Prostate gland (tissue), 2 donors: ENCODE measurements at regions not wholly inside any gene's neighbourhood (a gene's known extent, or its start where the extent isn't known, plus 50 kb on each side); places are given as distances from the start of the nearest gene placed in this dataset.
"Not testable (repeated sequence)": the region's sequence is repeated elsewhere in the genome, so short reads cannot be mapped to it uniquely, and the experiment has no call there.

Experiments
- DNase-seq: peaks from one replicate; pipeline ENCODE4 v3.0.0-alpha.2; 2019; ENCODE audit warnings: low spot score
- H3K27ac ChIP-seq, 2 donors: fragments of 200-600 bp; sonication (generic); 2 replicates each; pipeline ENCODE4 v1.5.1; 2017 to 2019
- H3K27me3 ChIP-seq: fragments of 200-600 bp; sonication (generic); replicated peaks from 2 replicates; pipeline ENCODE4 v1.5.1; 2019; ENCODE audit not compliant: insufficient read depth
- H3K36me3 ChIP-seq, 2 donors: fragments of 200-600 bp; sonication (generic); 1 replicate in 1 of 2; 2 replicates in 1 of 2; pipeline versions ENCODE4 v1.5.1 to v1.8.1; 2017 to 2019
- H3K4me1 ChIP-seq: fragments of 200-600 bp; sonication (generic); replicated peaks from 2 replicates; pipeline ENCODE4 v1.5.1; 2019
- H3K4me3 ChIP-seq, 2 donors: fragments of 200-600 bp; sonication (generic); 2 replicates each; pipeline ENCODE4 v1.5.1; 2017 to 2019
- H3K9me3 ChIP-seq: fragments of 200-600 bp; sonication (generic); 2 replicates; pipeline ENCODE4 v1.5.1; 2017
- POLR2A ChIP-seq: fragments of 450-650 bp; IDR thresholded peaks from one replicate; pipeline ENCODE4 v1.6.1; 2016; ENCODE audit warnings: antibody characterized with exemption, mild to moderate bottlenecking
- POLR2AphosphoS5 ChIP-seq: sonication (generic); formaldehyde crosslinking; IDR thresholded peaks from one replicate; pipeline ENCODE4 v1.6.1; 2017; ENCODE audit warnings: antibody characterized with exemption
- WGBS: methylation state at CpG from one replicate; pipeline ENCODE4 v1.1.5; 2018; 5-methylcytosine and 5-hydroxymethylcytosine counted together
- intact Hi-C: fragments of 100-400 bp; cut with DNase I; formaldehyde crosslinking; loops from one replicate; pipeline ENCODE4 v1.14.2; 2022
- TF ChIP-seq, protein P1 (sequence below), 4 experiments: fragments of 200-600 bp in 2 of 4; fragments of 450-650 bp in 2 of 4; sonication (generic) in 2 of 4; IDR thresholded peaks; 1 replicate in 3 of 4; 2 replicates in 1 of 4; pipeline ENCODE4 v1.5.1; 2016 to 2019; ENCODE audit warnings: antibody characterized with exemption in 4 of 4, mild to moderate bottlenecking in 2 of 4, moderate library complexity in 2 of 4

DNA sequence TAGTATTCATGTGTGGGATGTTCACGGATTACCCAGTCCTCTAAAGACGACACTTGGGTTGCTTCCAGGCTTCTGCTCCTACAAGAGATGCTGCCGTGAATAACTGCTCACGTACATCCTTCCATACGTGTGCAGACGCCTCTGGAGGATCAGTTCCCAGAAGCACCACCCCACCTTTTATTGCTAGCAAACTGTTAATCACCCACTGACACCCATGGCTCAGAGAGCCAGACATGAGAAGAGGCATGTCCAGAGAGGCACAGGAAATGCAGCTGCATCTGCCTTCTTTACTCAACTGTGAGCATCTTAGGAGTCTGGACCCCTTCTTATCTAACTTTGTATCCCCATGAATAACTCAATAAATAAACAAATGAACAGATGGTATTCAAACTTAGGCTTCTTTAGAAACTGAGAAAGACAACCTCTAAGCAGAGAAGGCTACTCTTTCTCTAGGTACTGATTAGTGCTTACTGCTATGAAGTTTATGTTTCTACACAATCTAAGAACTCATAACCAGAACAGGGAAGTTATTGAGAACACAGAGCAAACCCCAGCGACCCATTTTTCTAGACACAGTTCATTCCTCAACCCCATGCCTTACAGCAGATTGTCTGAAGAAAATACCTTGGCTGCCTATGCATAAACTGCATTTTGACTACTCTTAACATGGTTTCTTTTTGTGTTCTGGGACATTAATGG lies 228.7 kb upstream of the RREB1 start:
- intact Hi-C loops: no loop called here
- H3K4me1 ChIP-seq: no peaks in the 10 kb centered on the region
- no peaks in the 10 kb centered on the region for H3K27me3 ChIP-seq
- H3K9me3 ChIP-seq: no peaks in the 10 kb centered on the region
- H3K36me3 ChIP-seq: no peaks in the 10 kb centered on the region
- no peak overlapping the region for H3K27ac ChIP-seq
- WGBS: 42% methylated on average over 7 of the region's 7 CpGs
- TF ChIP-seq, protein P1, sequence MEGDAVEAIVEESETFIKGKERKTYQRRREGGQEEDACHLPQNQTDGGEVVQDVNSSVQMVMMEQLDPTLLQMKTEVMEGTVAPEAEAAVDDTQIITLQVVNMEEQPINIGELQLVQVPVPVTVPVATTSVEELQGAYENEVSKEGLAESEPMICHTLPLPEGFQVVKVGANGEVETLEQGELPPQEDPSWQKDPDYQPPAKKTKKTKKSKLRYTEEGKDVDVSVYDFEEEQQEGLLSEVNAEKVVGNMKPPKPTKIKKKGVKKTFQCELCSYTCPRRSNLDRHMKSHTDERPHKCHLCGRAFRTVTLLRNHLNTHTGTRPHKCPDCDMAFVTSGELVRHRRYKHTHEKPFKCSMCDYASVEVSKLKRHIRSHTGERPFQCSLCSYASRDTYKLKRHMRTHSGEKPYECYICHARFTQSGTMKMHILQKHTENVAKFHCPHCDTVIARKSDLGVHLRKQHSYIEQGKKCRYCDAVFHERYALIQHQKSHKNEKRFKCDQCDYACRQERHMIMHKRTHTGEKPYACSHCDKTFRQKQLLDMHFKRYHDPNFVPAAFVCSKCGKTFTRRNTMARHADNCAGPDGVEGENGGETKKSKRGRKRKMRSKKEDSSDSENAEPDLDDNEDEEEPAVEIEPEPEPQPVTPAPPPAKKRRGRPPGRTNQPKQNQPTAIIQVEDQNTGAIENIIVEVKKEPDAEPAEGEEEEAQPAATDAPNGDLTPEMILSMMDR (IDR thresholded peaks at IDR 0.05): no peak
- no peak for TF ChIP-seq POLR2A
- no peak for TF ChIP-seq POLR2AphosphoS5
- no peak overlapping the region for H3K4me3 ChIP-seq
- no peak for DNase-seq

DNA sequence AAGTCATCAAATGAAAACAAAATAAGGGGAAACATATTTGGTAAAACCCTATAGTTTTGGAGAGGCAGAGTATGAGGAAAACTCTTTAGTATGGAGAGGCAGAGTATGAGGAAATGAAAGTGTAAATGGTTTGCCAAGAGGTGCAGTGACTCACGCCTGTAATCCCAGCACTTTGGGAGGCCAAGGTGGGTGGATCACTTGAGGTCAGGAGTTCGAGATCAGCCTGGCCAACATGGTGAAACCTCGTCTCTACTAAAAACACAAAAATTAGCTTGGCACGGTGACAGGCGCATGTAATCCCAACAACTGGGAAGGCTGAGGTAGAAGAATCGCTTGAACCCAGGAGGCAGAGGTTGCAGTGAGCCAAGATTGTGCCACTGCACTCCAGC lies 228.2 kb upstream of the RREB1 start:
- 51% methylated on average over 6 of the region's 6 CpGs for WGBS
- H3K4me3 ChIP-seq, H3K36me3 ChIP-seq, H3K27ac ChIP-seq, intact Hi-C loops, H3K9me3 ChIP-seq, DNase-seq, H3K27me3 ChIP-seq, H3K4me1 ChIP-seq: not testable (repeated sequence)

DNA sequence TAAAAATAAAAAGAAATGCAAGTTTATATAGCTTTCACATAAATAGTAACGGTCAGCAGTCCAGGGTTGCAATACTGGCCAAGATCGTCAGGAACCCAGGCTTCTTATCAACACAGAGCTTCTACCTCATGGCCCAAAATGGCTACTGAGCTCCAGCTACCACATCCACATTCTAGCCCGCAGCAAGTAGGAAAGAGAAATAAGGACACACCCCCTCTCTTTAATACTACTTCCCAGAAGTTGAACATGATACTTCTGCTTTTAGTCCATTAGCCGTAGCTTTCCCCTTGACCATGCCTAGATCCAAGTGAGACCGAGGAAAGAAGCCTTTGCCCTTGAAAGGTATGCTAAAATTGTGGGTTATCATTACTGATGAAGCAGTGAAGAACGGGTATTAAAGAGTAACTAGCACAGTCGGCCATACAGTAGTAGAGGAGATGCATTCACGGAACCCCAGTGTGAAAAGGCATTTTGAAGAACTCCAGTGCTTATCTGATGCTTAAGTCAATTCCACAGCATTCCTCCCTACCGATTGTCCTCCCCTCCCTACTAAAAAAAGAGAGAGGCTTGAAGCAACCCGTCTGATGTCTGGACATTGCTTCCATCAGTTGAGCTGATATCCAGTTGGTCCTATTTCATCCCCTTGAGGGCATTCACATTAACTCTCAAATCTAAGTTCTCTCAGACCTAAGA lies 226.9 kb upstream of the RREB1 start:
- H3K9me3 ChIP-seq: no peaks in the 10 kb centered on the region
- no peaks in the 10 kb centered on the region for H3K27me3 ChIP-seq
- H3K4me1 ChIP-seq: no peaks in the 10 kb centered on the region
- H3K4me3 ChIP-seq: no peak overlapping the region
- intact Hi-C loops: no loop called here
- no peak overlapping the region for H3K27ac ChIP-seq
- 84% methylated on average over 10 of the region's 10 CpGs for WGBS
- no peaks in the 10 kb centered on the region for H3K36me3 ChIP-seq
- DNase-seq: no peak
- TF ChIP-seq POLR2A (no peak), POLR2AphosphoS5 (no peak)
- TF ChIP-seq, protein P1 (IDR thresholded peaks at IDR 0.05): no peak

DNA sequence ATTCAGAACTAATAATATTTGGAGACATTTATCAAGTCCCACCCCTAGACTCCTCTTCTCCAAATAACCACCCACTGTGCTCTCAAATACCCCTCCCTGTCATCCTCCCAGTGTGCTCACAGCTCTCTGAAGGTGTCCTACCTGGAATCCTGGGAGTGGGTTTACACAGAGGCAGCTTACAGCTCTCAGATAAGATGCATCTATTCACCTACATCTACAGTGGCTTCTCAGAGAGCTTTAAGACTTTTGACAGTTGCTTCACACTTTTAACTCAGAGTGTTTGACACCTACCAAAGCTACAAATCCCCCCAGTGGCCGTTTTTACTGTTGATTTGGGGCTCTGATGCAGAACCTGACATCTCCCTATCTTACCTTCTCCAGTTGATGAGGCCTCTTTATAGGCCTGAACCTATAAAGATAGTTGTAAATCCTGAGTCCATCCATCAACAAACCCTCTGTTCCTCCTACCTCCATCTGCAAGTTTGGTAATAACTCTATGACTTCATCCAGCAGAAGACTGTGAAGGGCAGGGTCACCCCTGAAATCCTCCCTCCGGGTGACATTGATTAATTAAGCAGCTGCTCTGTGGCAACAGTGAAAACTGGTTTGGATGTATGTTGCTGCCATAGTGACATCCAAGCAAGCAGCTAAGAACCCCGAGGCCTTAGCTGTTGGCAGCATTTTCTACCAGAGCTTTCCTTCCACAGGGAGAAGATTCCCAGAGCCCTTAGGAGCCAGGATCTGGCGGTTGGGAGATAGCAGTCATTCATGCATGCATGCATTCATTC lies 226.1 kb upstream of the RREB1 start:
- Histone ChIP-seq H3K4me1 (no peaks in the 10 kb centered on the region), H3K4me3 (no peak overlapping the region), H3K9me3 (no peaks in the 10 kb centered on the region), H3K36me3 (no peaks in the 10 kb centered on the region), H3K27me3 (no peaks in the 10 kb centered on the region), H3K27ac (no peak overlapping the region)
- intact Hi-C loops: no loop called here
- no peak for DNase-seq
- TF ChIP-seq, protein P1 (IDR thresholded peaks at IDR 0.05): no peak
- WGBS: 42% methylated on average over 4 of the region's 4 CpGs

DNA sequence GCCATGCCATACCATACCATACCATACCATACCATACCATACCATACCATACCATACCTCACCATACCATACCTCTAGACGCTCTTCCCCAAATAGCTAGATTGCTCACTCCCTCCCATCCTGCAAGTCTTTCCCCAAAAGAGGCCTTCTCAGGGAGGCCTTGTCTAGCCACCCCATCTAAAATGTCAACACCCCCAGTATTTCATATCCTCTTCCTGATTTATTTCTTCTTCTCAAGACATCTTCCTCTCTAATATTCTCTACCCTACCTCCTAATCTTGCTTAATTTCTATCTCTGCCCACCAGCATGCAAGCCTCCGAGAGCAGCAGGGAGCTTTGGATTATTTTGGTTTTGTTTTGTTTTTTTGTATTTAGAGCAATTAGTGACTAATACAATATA lies 225.2 kb upstream of the RREB1 start:
- H3K4me1 ChIP-seq: no peaks in the 10 kb centered on the region
- H3K9me3 ChIP-seq: no peaks in the 10 kb centered on the region
- no peaks in the 10 kb centered on the region for H3K27me3 ChIP-seq
- H3K4me3 ChIP-seq: no peak overlapping the region
- no peaks in the 10 kb centered on the region for H3K36me3 ChIP-seq
- H3K27ac ChIP-seq: no peak overlapping the region
- TF ChIP-seq POLR2AphosphoS5 (no peak), POLR2A (no peak)
- TF ChIP-seq, protein P1 (IDR thresholded peaks at IDR 0.05): no peak
- WGBS: 92% methylated on average over 2 of the region's 2 CpGs
- intact Hi-C loops: no loop called here
- no peak for DNase-seq
